ENCODE measurements at regions not wholly inside any gene's neighbourhood (a gene's known extent, or its start where the extent isn't known, plus 50 kb on each side); places are given as distances from the start of the nearest gene placed in this dataset.
"Not testable (repeated sequence)": the region's sequence is repeated elsewhere in the genome, so short reads cannot be mapped to it uniquely, and the experiment has no call there.

DNA sequence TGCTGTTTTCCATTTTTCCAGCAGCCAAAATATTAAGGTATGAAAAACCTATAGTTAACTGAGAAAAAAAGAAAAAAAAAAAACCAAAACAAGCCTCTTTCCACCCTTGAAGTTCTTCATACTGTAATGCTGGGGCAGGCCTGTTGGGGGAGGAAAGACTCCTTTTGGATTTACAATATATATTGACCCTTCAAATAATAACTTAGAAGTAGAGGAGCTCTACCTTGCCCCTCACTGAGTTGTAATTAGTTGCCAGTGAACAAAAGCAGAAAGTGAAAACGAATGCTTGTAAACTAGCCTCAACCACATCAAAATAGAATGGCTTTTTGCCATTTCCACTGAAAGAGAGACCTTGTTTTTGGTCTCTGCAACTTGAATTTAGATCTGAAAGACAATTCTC is 326.6 kb downstream of the NR2F2 start:
- TF ChIP-seq, protein P1, sequence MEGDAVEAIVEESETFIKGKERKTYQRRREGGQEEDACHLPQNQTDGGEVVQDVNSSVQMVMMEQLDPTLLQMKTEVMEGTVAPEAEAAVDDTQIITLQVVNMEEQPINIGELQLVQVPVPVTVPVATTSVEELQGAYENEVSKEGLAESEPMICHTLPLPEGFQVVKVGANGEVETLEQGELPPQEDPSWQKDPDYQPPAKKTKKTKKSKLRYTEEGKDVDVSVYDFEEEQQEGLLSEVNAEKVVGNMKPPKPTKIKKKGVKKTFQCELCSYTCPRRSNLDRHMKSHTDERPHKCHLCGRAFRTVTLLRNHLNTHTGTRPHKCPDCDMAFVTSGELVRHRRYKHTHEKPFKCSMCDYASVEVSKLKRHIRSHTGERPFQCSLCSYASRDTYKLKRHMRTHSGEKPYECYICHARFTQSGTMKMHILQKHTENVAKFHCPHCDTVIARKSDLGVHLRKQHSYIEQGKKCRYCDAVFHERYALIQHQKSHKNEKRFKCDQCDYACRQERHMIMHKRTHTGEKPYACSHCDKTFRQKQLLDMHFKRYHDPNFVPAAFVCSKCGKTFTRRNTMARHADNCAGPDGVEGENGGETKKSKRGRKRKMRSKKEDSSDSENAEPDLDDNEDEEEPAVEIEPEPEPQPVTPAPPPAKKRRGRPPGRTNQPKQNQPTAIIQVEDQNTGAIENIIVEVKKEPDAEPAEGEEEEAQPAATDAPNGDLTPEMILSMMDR (IDR thresholded peaks at IDR 0.05), result no peak
- no peak for TF ChIP-seq POLR2A (IDR thresholded peaks at IDR 0.05)
- H3K4me3 ChIP-seq, result no peak overlapping the region
- intact Hi-C loops (cut with DNase I), result no loop called here
- no peaks in the 10 kb centered on the region for H3K27me3 ChIP-seq
- no peaks in the 10 kb centered on the region for H3K36me3 ChIP-seq (replicated peaks in 1 of 2)
- H3K4me1 ChIP-seq (replicated peaks in 1 of 2), result no peaks in the 10 kb centered on the region
- H3K27ac ChIP-seq, result no peak overlapping the region
- WGBS, 4 donors, result 65 to 75% (median 70%) methylated on average over 1 of the region's 1 CpG
- H3K9me3 ChIP-seq (replicated peaks in 1 of 3), result no peaks in the 10 kb centered on the region
- DNase-seq, result no peak

DNA sequence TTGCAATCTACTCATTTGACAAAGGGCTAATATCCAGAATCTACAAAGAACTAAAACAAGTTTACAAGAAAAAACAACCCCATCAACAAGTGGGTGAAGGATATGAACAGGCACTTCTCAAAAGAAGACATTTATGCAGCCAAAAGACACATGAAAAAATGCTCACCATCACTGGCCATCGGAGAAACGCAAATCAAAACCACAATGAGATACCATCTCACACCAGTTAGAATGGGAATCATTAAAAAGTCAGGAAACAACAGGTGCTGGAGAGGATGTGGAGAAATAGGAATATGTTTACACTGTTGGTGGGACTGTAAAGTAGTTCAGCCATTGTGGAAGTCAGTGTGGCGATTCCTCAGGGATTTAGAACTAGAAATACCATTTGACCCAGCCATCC is 336.5 kb downstream of the NR2F2 start:
- H3K4me1 ChIP-seq (replicated peaks in 1 of 2); H3K27me3 ChIP-seq; H3K36me3 ChIP-seq (replicated peaks in 1 of 2); DNase-seq; H3K4me3 ChIP-seq; H3K9me3 ChIP-seq (replicated peaks in 1 of 3); H3K27ac ChIP-seq; intact Hi-C loops (cut with DNase I): not testable (repeated sequence)
- 82 to 93% (median 91%) methylated on average over 3 of the region's 3 CpGs for WGBS, 4 donors

DNA sequence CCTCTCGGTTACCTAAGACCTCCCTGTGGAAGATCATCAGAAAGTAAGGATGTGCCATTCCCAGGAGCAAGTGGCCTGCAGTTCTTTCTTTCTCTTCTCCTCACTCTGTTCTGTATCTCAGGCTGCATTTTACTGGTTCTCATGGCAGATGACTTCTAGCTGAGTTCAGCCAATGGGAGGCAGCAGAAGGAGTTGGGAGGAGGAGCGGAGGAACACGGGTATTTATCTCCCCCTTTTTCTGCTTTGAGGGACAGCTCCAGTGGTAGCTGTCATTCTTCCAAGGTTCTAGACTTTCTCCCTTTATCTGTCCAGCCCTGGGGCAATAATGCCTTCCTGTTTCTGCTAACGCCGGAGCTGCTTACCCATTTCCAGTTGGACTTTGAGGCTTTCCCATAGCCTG is 339.9 kb downstream of the NR2F2 start:
- TF ChIP-seq, protein P1 (IDR thresholded peaks at IDR 0.05), result no peak
- no peak for TF ChIP-seq POLR2A (IDR thresholded peaks at IDR 0.05)
- 77 to 88% (median 84%) methylated on average over 5 of the region's 5 CpGs for whole genome bisulfite sequencing, 4 donors
- no peak for DNase-seq
- H3K27me3 ChIP-seq, result no peaks in the 10 kb centered on the region
- intact Hi-C loops (cut with DNase I), result no loop called here
- no peaks in the 10 kb centered on the region for H3K4me1 ChIP-seq (replicated peaks in 1 of 2)
- no peaks in the 10 kb centered on the region for H3K9me3 ChIP-seq (replicated peaks in 1 of 3)
- no peak overlapping the region for H3K4me3 ChIP-seq
- no peaks in the 10 kb centered on the region for H3K36me3 ChIP-seq (replicated peaks in 1 of 2)
- H3K27ac ChIP-seq, result no peak overlapping the region

DNA sequence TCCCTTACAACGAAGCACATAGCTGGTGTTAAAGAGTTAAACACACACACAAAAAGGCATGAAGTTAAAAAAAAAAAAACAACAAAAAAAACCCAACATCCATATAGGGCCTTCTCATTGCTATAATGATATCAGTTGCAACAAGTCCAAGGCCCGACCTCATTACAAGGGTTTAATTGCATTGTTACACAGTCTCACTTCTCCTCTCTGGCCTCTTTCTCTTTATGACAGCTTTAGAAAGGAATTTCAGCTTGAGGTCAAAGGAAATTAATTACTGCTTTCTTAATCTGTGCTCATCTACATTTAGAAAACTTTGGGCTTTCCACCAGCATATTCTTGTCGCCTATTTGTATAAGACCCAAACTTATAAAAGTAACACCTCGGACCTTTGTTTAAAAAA is 342.1 kb downstream of the NR2F2 start:
- TF ChIP-seq POLR2A (IDR thresholded peaks at IDR 0.05), result no peak
- TF ChIP-seq, protein P1 (IDR thresholded peaks at IDR 0.05), result no peak
- no peaks in the 10 kb centered on the region for H3K27me3 ChIP-seq
- no peaks in the 10 kb centered on the region for H3K36me3 ChIP-seq (replicated peaks in 1 of 2)
- no peak overlapping the region for H3K4me3 ChIP-seq
- no peaks in the 10 kb centered on the region for H3K9me3 ChIP-seq (replicated peaks in 1 of 3)
- no peak for DNase-seq
- WGBS, 4 donors, result 79 to 84% (median 80%) methylated on average over 4 of the region's 4 CpGs
- no peak overlapping the region for H3K27ac ChIP-seq
- H3K4me1 ChIP-seq (replicated peaks in 1 of 2), result no peaks in the 10 kb centered on the region
- intact Hi-C loops (cut with DNase I), result no loop called here

DNA sequence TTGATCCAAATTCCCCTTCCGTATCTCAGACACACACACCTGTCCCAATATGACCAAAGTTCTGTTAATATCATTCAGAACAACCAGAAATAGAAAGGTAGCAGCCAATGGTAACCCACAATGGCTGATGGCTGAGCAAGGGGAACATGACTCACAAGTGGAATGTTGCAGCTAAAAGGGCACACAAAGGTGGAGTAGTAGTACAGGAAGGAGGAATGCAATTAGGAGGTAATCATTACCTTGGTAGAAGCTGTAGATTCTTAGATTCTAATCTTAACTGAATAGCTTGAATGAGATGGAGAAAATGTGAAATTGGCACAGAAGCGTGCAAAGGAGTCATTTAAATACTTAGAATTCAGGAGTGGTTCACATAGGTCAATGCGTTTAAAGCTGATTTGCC is 347.9 kb downstream of the NR2F2 start:
- Histone ChIP-seq H3K27me3 (no peaks in the 10 kb centered on the region), H3K27ac (no peak overlapping the region), H3K4me3 (no peak overlapping the region), H3K9me3 (replicated peaks in 1 of 3) (no peaks in the 10 kb centered on the region), H3K36me3 (replicated peaks in 1 of 2) (no peaks in the 10 kb centered on the region), H3K4me1 (replicated peaks in 1 of 2) (no peaks in the 10 kb centered on the region)
- intact Hi-C loops (cut with DNase I), result no loop called here
- DNase-seq, result no peak
- WGBS, 4 donors, result 89 to 98% (median 93%) methylated on average over 3 of the region's 3 CpGs
- TF ChIP-seq, protein P1 (IDR thresholded peaks at IDR 0.05), result no peak
- no peak for TF ChIP-seq POLR2A (IDR thresholded peaks at IDR 0.05)
